HG02981 (cell line): ENCODE measurements at regions not wholly inside any gene's neighbourhood (a gene's known extent, or its start where the extent isn't known, plus 50 kb on each side); places are given as distances from the start of the nearest gene placed in this dataset.
"Not testable (repeated sequence)": the region's sequence is repeated elsewhere in the genome, so short reads cannot be mapped to it uniquely, and the experiment has no call there.

Experiments used
- ATAC-seq: cut with Tn5 transposase; IDR thresholded peaks from one replicate; pipeline ENCODE4 v1.9.1; 2021; ENCODE audit warnings: mild to moderate bottlenecking, moderate library complexity; ENCODE audit not compliant: unreplicated experiment

DNA sequence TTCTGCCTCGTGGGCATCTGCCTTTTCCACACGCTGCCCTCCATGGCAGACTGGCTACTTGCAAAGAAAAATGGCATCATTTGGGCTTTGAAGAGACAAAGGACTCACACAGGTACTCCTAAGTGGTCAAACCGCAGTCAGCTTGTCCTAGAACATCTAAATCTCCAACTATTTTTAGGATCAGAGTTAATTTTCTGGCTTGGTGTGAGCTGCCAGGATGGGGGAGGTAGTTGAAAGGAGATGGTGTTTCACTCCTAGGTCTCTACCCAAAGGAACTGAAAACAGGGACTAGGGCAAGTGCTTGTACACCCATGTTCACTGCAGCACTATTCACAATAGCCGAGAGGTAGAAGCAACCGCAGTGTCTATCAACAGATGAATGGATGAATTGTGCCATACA is 107.9 kb upstream of the ATL2 start:
- no peak for ATAC-seq

DNA sequence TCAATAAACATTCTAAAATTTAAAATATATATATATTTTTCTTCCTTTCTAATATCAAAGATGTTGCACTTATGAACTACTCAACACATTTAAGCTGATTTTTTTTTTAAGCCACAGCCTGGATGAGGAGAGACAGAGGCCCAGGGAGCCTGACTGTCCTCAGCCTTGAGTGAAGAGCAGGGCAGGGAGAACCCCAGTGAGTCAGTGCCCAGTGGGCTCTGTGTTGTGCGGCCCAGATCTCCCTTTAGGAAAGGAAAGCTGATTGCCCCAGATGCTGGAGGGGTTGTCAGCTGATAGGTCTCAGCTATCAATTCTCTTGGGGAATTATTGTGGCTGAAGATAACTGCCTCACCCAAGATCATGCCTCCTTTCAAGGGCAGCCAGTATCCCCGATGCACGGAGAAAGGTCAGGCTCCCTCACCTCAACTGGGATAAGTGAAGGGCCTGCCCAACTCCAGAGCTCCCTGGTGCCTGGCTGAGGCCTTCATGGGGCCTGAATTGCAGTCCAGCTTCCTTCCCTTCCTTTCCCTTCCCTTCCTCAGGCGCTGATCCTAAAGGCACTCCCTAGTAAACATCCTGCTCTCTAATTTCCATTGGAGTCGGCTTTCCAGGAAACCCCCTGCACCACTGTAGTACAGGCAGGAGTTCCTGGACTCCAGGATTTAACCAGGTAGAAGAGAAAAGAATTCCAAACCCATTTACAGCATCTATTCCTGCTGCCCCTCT is 106.9 kb upstream of the ATL2 start:
- ATAC-seq, result no peak

DNA sequence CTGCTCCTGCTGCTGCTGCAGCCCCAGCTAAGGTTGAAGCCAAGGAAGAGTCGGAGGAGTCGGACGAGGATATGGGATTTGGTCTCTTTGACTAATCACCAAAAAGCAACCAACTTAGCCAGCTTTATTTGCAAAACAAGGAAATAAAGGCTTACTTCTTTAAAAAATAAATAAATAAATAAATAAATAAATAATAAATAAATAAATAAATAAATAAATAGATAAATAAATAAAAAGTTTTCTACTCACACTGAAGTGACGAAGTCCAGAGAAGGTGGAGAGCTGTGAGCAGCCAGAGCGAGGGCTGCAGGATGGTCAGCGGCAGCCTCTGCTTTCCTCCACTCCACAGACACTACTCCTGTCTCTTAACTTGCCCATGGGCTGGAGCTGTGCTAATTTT is 105.6 kb upstream of the ATL2 start:
- not testable (repeated sequence) for ATAC-seq

DNA sequence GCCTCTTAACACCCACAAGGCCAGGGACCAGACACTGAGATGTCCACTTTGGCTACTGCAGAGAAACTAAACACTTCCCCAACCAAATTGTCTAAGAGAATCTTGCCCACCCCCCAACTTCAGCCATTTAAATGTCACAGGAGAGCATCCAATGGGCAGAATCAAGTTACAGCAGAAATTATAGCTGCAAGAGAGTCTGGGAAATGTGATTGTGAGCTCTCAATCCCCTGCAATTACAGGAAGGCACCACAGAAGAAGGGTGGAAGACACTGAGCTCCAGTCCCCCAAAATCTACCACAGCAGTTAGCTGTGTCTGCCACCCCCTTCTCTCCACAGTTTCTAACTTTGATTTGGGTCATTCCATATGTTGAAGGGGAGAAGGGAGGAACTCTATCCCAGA is 103.5 kb upstream of the ATL2 start:
- ATAC-seq, result no peak

DNA sequence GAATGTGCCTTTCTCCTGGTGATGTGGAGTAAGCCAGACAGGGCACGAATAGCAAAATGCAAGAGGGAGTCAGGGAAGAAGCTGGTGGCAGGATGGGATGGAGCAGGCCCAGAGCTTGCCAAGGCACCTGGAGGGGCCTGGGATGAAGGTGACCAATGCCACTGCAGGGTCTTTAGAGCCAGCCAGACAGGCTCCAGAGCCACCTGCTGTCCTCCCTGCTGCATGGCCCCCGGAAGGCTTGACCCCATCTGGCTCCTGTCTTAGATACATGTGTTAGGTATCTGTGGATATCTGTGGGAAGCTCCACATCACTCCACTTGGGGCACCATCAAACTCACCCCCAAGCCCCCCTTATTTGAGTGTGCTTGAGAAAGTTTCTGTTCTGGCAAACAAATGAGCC is 99.9 kb upstream of the ATL2 start:
- ATAC-seq, result no peak

DNA sequence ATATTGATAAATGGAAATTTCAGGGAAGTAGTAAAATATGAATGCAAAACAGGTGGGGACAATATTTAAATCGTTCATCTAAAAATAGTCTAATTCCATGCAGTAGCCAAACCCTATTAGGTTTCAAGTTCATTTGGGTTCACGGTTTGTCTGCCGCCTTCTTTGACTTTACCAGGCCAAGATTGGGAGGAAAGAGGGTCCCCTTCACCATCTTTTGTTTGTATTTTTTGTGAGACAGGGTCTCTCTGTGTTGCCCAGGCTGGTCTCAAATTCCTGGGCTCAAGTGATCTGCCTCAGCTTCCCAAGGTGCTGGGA is 98.5 kb upstream of the ATL2 start:
- ATAC-seq, result no peak

DNA sequence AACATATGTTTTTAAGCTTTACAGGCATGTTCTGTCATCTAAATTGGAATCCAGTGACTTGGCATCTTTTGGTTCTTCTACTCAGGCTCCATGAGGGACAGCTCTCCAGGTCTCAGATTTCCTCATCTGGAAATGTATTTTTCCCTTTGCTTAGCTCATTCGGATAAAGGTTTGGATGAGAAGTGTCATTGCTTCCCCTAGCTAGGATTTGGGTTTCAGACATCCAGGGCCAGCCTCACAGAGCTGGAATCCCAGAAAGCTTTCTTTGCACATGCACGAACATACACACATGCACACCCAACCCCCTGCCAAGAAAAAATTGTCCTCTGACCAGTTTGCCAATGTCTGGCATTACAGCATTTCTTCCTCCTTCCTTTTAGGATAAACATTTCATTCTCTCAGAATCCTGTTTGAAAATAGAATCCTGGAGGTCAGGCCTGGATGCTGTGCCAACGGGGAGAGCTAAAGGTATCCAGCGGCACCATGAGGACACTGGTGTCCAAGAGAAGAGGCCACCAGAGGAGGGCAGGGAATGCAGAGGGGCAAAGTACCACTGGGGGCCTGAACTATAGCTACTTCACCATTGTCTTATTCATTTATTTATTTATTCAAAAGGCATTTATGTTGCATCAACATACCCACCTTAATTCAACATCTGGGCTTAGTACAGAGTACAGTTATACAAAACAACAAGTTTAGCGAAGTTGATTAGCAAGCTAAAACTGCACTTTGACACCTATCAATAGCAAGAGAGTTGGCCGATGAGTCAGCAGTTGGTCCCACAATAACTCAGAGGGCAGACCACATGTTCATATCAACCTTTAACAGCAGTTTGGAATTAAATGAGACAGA is 97.9 kb upstream of the ATL2 start:
- ATAC-seq, result no peak

DNA sequence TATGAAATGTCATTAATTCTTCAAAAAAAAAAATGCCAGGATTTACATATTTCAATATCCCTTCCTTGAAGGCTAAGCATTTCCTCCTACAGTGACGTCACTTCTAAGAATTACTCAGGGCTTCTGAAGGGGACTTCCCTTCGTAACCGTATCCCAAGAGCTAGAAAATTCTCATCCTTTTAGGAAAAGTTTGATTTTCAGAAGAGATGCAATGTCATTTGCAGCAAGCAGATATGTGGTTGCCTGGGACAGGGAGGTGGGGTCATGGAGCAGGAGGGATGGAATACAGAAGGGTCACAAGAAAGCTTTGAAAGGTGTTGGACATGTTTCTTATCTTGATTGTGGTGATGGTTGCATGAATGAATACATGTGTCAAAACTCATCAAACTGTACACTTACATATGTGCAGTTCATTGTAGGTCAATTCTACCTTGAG is 97.0 kb upstream of the ATL2 start:
- no peak for ATAC-seq

DNA sequence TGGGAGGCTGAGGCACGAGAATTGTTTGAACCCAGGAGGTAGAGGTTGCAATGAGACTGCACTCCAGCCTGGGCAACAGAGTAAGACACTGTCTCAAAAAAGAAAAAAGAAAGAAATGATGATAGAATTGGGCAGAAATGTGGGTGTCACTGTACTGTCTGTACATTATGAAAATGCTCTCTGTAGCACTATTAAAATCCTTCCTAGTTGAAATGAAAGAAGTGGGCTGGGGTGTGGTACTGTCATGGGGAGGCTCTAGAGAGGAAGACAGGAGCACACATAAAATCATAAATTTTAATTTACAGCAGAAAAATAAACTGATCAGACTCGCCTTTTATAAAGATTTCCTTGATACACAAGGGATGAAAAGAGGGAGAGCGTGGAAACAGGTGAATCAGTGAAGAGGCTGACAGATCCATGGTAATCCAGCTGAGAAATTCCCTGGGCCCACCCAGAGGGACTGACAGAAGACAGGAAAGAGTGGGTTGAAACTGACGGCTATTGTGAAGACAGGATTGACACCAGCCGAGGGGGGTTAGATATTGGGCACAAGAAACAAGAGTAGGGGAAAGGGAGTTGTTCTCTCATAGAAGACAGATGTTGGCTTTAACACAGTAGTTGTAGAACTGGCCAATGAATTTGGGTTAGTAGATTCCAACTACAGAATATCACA is 96.4 kb upstream of the ATL2 start:
- no peak for ATAC-seq

DNA sequence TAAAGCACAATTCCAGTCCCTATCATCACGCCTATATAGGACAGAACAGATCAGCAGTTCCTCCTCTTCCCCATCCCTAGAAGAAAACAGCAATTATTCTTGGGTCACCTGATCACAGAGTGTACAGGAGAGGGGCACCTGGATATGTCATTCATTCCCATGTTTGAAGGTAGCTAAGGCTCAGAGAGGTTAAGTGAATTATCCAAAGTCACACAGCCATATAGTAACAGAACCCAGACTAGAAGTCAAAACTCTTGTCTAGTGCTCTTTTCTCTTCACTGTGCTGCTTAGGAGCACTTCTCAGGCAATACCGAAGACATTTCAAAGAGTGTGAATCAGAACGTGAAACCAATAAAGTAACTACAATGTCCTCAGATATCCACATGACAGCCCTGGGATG is 93.0 kb upstream of the ATL2 start:
- ATAC-seq, result no peak

DNA sequence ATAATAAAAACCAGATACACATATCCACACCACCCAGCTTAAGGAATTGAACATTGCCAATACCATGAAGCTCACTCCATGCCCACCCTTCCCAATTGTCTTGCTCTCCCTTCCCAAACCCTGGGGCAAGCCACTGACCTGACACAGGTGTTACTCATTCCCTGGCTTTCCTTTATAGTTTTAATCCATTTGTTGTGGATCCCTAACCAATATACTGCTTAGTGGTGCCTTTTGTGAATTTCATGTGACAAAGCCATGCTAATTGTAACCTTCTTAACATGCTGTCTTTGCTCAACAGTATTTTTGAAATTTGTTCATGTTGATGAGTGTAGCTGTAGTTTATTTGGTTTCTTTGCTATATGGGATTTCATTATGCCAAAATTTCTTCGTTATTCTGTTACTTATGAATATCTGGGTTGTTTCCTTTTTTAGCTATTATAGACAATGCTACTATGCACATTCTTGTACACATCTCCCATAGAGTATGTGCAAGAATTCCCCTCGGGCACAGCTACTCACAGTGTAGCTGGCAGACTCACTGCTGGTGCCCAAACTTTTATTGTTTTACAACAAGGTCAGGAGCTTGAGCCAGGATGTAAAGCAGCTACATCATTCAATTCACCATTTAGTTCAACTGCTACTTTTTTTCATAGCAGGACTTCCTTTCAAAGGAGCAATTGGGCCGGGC is 90.8 kb upstream of the ATL2 start:
- no peak for ATAC-seq

DNA sequence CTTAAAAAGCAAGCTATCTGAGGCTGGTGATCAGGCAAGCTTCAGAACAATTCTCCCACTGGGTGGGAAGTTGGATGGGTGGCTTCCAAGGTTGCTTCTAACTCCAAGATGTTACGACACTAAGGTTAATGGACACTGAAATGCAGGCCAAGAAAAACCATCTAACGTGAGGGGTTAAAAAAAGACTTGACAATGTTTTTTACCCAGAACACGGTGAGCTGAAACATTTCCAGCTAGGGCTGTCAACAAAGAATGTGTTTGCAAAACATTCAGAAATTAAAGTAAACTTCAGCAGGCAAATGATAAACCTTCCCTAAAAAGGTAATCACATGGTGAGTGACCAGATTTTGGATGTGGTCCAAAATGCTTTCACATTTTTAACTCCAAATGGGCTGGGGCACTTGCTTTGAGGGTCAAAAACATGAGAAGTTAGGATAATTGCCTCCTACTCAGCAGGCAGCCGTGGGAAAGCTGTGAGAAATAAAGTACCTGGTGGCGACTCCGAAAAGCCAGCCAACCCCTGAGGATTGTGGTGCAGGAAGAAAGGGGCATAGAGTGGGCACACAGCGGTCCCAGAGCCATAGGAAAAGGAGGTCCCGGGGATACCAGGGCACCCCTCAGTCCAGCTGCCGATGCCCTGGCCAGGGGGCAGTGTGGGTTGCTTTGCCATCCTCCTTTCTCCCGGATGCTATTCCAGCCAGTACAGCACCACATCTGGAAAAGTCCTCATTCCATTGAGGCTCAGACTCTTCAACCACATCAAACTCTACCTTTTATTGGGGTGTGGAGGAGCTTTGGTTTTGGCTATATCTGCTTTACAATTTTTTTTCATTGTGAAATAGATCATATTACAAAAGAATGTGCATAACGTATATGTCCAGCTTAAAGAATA is 90.0 kb upstream of the ATL2 start:
- no peak for ATAC-seq

DNA sequence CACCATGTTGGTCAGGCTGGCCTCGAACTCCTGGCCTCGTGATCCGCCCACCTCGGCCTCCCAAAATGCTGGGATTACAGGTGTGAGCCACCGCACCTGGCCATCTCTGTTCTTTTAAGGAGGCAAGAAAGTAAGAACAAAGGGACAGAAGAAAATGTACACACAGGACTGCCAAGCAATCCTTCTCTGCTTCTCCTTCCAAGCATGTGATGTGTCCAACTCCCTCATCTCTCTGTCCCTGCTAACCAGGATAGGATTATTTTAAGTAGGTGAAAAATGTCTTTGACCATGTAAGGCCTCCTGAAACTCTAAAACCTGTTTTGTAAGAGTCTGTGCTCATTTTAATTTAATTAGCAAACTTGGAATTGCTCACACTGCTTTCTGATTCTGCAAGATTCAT is 89.3 kb upstream of the ATL2 start:
- ATAC-seq, result no peak

DNA sequence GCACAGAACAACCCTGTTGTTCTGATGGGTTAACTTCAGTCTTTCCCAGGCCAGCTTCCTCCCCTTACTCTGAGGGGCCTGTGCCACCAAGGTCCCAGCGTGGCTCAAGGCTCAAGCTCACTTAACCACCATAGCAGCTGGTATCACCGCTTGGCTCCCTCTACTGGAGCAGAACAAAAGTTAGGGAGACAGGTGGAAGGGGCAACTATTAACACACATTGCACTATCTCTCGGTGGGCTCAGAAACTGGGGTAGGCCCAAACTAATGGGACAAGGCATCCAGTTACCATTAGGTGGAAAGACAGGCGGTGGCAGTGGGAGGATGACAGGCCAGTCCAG is 88.7 kb upstream of the ATL2 start:
- ATAC-seq, result no peak

DNA sequence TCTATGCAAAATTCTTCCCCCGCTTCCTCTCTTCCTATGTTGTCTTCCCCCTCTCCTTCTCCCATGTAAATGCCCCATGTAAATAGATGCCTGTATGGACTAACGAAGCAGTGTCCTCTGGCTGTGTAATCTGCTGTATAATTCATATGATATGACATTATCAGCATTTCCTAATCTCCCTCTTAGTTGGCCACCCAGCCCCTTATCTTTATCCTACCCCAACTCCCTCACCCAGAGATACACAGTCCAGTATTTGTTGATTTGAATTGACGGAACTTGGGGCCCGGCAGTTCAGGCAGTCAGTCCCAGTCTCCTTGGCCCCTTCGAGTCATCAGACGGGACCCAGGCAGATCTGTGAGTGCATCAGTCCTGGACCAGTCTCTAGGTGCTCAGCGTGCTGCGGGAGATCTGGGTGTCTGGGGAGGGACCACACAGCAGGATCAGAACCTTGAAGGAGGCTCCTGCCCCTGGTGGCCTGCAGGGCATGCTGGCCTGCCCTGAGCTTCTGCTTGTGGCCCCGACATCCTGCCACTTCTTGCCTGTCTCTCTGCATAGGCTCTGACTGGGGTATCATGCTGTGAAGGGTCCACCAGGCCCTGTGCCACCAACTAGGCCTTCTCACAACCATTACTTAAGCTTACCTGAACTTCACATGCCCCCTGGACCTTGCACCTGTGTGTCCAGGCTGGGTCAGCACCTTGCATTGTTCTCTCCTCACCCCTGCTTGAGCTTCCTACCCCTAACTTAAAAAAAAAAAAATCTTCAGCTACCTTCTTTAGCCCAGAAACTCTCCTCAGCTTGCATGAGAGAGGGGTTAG is 88.1 kb upstream of the ATL2 start:
- no peak for ATAC-seq

DNA sequence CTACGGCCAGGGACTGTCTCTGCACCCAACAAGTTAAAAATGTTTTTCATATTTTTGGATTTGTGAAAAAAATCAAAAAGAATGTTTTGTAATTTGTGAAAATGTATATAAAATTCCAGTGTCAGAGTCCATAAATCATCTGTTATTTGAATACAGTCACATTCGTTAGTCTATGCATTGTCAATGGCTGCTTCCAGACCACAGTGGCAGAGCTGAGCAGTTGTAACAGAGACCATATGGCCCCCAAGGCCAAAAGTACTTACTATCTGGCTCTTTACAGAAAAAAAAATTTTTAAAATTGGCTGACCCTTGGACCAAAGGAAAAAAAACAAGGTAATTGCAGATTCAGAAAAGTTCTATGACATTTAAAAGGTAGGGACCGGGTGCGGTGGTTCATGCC is 86.7 kb upstream of the ATL2 start:
- ATAC-seq, result no peak

DNA sequence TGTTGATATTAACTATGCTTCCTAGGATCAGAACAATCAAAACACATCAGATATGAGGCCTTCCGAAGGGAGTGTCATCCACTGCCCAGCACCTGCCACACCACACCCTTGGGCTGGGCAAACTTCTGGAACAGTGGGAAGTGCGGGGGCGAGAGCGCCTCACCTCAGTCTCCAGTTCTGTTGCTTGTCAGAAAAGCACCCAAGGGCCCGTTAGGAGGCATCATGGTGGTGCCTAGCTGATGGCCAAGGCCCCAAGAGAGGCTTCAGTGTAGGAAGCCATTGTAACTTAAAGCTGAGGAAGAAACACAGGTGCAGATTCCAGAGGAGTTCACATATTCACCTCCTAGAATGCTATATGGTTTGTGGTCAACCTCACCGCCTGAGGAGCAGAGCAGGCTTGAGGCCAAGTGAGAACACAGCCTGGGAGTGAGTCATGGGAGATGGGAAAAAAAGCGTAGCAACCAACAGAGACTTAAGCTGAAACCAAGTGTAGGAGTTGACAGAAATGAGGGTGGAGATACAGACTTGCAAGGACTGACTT is 85.1 kb upstream of the ATL2 start:
- ATAC-seq, result no peak

DNA sequence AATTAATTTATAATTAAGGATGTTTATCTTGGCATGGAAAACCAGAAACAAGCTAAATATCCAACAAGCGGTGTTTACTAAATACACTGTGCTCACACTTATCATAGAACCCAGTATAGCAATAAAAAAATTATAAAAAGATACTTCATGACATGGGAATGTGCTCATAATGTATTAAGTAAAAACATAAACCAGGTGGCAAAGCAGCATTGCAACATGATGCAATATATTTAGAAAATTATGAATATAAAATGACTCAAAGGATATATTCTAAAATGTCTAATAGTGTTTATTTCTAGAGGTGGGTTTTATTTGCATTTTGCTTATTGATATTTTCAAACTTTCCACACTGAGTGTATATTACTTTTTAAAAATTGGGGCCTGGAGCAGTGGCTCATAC is 84.4 kb upstream of the ATL2 start:
- no peak for ATAC-seq

DNA sequence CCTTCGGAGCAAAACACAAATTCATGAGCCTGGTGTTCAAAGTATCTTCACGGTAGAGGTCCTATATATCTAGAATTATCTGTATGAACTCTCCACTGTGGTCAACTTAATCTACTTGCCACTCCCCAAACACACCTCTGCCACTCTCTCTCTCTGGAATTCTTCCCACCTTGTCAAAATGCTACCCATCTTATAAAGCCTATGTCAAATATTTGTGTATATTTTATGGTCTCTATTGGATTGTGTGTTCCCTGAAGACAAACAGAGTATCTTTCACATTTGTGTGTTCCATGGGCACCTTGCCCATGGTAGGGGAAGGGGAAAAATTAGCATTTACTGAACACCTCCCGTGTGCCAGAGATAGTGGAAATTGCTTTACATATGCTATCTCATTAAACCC is 83.2 kb upstream of the ATL2 start:
- no peak for ATAC-seq

DNA sequence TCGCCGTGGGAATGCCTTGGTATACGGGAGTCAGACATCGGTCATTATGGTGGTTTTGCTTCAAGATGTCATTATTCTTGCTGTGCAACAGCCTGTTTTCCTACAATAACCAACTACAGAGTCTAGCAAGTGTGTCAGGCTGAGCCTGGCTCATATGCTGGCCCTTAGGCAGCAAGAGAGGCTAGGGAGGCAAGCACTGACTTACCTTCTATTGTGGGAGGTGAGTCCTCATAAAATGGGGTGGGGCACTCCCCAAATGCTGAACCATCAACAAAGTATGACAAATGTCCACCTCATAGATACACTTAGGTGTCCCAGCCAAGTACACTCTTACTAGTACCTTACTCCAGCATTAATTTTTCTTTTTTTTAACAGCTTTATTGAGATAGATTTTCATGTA is 77.0 kb upstream of the ATL2 start:
- ATAC-seq, result no peak
